Fibroblast of skin of abdomen (primary cell): ENCODE measurements at regions not wholly inside any gene's neighbourhood (a gene's known extent, or its start where the extent isn't known, plus 50 kb on each side); places are given as distances from the start of the nearest gene placed in this dataset.
"Not testable (repeated sequence)": the region's sequence is repeated elsewhere in the genome, so short reads cannot be mapped to it uniquely, and the experiment has no call there.

ENCODE experiments used
- DNase-seq: peaks from one replicate; pipeline ENCODE4 v3.0.0-alpha.2; 2013

DNA sequence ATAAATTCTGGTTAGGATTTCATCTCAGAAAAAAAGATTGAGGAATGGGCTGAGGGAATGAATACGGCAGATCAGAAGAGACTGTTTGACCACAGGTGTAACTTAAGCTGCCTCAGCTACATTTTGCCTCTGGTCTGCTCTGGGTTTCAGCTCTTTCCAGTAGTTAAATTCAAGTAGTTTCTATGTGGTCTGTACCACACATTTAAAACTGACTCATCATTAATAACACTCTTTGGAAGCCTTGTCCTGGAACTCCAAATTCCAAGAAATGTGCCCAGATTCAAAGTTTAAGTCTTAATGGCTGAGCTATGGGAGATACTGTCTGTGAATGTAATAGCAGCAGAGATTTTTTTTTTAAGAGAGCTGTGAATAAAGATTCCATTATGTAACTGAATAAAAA lies 133.1 kb upstream of the IGSF10 start:
- peak; percentile 69 for DNase-seq

- no peak for DNase-seq
These were observed 131.4 kb upstream of the IGSF10 start for GRCh38 chr3:151592287-151592686.

DNA sequence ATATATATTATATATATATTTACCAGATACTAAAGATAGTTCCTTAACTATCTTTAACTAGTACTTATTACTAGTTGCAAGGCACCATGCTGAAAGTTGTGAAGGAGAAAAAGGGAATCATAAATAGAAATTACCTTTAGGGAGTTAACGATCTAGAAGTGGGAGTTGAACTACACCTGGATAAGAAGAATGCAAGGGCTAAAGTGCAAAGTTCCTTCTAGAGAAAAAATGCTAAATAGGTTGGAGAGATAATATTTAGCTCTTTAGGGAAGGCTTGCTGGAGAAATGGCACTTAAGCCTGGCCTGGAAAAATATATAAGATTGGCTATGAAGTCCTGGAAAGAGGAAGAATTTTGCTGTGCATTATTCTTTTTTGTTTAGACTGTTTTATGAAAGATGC lies 130.6 kb upstream of the IGSF10 start:
- no peak for DNase-seq

DNA sequence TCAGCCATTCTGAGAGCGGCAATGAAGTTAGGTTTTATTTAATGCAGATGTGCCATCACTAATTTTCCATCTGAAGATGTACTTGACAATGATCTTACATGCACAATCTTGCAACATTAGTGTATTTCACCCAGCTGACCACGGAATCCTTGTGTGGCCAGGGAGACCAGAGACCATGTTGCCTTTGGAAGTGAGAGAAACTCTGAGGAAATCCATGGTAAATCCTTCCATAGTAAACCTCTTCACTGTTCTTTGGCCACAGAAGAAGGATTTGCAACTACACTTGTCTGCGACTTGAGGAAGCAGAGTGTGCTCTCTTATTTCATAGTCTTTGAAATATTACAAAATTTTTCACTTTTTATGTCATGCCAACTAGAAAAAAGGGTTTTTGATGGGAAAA lies 128.4 kb upstream of the IGSF10 start:
- peak; percentile 54 for DNase-seq

GRCh38 chr3:151587659-151588058 lies 126.8 kb upstream of the IGSF10 start:
- not testable (repeated sequence) for DNase-seq

GRCh38 chr3:151584566-151584965 lies 123.7 kb upstream of the IGSF10 start:
- peak; percentile 57 for DNase-seq

DNA sequence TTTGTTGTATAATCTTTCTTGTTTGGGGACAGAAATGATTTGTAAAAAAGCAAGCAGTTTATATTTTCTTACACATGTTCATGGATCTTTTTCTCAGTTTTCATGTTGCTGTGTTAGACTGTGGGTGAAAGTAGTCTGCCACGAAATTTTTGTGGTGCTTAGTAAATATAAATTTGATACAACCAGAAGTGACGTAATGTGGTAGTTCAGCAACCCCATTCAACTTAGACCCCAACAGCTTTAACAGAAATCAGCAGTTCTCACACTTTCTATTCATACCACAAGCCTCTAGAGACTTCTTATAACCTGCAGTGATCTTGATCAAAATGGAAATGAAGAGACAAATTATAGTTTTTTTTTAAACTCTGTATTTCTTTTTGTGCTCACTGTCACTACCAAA lies 120.2 kb upstream of the IGSF10 start:
- peak; percentile 71 for DNase-seq

DNA sequence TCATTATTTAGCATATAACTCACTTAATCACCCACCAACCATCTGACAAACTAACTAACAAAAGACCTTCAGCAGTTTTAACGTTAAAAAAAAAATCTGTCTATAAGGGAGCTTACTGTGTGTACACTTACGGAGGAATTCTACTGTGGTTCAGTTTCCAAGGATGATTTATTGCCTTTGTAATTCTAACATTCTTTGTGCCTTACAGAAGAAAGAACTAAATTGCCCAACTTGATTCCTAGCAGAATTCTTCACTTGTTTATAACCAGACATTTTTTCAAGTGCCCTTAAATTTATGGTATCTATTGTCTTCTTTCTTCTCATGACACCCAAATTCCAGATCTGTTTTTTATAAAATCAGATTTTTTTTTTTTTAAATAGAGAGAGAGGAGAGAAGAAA lies 119.7 kb upstream of the IGSF10 start:
- DNase-seq = peak; percentile 97

- DNase-seq = peak; percentile 69
These were observed 118.9 kb upstream of the IGSF10 start for GRCh38 chr3:151579571-151580270.

- no peak for DNase-seq
These were observed 117.6 kb upstream of the IGSF10 start for GRCh38 chr3:151578495-151578894.

GRCh38 chr3:151576511-151577137 lies 115.8 kb upstream of the IGSF10 start:
- no peak for DNase-seq

GRCh38 chr3:151568184-151568583 lies 107.3 kb upstream of the IGSF10 start:
- no peak for DNase-seq

- no peak for DNase-seq
These were observed 106.6 kb upstream of the IGSF10 start for GRCh38 chr3:151567477-151567876.

DNA sequence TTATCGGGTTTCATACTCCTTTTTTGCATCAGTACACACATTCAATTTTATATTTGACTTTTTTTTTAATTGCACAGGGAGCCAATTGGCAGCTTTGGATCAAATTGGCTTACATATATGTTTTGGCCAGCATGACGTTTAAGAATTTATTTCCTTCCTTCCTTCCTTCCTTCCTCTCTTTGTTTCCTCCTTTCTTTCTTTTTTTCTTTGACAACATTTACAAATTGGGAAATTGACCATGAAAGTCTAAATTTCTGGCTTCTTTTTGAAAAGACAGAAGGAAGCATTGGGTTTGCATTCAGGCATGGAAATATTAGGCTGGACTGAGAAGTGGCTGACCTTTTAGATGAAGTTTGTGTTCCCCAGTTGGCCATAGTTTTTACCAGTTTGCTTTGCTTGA lies 103.4 kb upstream of the IGSF10 start:
- no peak for DNase-seq

GRCh38 chr3:151563305-151563704 lies 102.4 kb upstream of the IGSF10 start:
- DNase-seq = no peak

- DNase-seq = no peak
These were observed 102.0 kb upstream of the IGSF10 start for GRCh38 chr3:151562891-151563290.

GRCh38 chr3:151561878-151562277 lies 101.0 kb upstream of the IGSF10 start:
- DNase-seq = no peak

DNA sequence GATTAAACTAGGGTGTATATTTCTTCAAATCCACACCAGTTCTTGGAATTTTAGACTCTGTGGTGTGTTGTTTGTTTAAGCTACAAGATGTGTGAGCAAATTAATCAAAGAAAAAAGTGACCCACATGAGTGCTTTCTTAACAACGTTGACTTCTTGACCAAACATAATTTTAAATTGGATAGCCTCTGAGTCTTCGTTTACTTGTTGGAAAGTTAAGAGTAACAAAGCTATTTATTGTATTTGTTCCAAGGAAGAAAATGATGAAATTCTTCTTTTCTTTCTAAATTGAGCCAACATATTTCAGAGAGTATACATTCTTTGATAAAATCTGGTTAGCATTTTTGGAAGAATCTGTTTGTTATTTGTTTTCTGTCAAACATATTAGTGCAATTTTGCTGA lies 99.9 kb upstream of the IGSF10 start:
- no peak for DNase-seq

DNA sequence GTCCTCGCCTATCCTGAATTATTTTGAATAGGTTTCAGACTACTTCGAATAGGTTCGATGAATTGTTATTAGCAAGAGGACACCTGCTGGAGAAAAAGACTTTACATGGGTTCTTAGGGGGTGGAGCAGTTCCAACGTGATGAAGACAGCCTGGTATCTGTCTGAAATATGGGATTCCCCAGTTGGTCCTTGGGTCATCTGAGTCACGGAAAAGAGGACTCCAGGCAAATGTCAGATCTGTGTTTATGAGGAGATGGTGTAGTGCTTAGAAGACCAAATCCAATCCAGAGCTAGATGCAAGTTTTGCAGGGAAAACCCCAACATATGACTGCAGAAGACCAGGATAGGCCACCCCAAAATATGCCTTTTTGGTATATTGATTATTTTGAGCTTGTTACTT lies 98.9 kb upstream of the IGSF10 start:
- no peak for DNase-seq

- no peak for DNase-seq
These were observed 97.8 kb upstream of the IGSF10 start for GRCh38 chr3:151558661-151559060.

- DNase-seq = no peak
These were observed 96.4 kb upstream of the IGSF10 start for GRCh38 chr3:151557068-151557840.

DNA sequence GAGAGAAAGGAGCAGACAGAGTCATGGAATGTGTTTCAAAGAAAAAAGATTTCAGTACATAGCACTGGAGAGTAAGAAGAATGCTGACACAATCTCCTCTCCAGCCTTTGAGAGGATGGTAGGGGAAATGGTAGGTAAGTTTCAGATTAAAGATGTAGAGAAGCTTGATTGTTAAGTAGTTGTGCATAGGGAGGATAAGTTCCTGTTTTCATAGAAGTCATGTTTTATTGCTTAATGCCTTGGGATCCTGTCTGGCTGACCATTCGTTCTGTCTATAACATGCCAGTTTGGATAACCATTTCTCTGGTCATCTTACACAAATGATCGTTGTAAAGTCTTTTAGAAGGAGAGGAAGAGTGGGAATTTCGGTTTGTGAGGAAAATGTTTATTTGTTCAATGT lies 95.7 kb upstream of the IGSF10 start:
- no peak for DNase-seq

- DNase-seq = no peak
These were observed 94.7 kb upstream of the IGSF10 start for GRCh38 chr3:151555523-151555922.

- DNase-seq = no peak
These were observed 93.0 kb upstream of the IGSF10 start for GRCh38 chr3:151553888-151554287.
